GM21786 (cell line): ENCODE measurements at regions not wholly inside any gene's neighbourhood (a gene's known extent, or its start where the extent isn't known, plus 50 kb on each side); places are given as distances from the start of the nearest gene placed in this dataset.
"Not testable (repeated sequence)": the region's sequence is repeated elsewhere in the genome, so short reads cannot be mapped to it uniquely, and the experiment has no call there.

Experiments
- ATAC-seq: cut with Tn5 transposase; IDR thresholded peaks from one replicate; pipeline ENCODE4 v1.9.1; 2021; ENCODE audit not compliant: unreplicated experiment

DNA sequence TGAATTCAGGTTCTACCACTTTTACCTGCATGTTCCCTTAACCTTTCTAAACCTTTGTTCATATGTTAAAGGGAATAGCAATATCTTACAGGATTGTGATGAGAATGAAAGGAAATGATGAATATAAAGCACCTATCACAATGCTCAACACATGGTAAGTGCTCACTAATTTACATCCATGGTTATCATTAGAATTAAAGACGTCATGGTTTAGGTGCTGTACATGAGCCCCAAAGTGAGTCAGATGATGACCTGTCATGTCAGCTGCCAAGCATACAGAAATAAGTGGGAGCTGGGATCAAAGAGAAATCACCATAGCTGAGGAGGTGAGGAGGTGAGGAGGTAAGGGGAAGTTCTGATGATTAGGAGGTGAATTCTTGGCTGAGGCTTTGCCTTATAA lies 135.9 kb upstream of the ATP2B1 start:
- ATAC-seq: no peak

DNA sequence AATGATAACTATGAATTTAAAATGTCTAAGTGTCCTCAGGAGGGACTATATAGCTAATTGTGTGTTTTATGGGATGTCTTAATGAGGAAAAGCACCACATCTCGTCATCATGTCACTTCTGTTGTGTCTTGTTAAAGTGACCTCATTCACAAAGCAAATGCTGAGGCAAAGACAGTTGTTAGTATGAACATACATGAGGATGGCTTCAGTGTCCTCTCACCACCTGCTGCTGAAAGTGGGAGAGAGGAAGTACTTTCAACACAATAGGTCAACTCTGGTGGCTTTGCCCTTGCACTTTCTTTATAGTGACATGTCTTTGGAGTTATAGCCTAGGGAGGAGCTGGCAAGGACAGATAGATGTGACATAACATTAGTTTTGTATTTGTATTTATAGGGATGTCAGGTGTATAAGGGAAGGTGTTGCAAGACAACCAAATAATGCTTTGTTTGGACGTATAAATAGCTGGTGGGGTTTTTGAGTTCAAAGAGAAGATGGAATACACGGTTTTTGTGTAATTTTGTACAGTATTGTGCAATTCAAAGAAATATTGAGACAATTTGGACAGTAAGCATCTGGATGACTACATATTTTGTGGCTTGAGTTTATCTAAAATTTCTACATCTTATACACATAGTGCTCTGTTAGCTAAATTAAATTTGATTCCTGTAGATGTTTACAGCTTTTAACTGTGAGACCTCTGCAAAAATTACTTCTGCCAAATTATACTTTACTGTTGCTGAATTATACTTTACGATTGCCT lies 131.7 kb upstream of the ATP2B1 start:
- ATAC-seq: no peak

DNA sequence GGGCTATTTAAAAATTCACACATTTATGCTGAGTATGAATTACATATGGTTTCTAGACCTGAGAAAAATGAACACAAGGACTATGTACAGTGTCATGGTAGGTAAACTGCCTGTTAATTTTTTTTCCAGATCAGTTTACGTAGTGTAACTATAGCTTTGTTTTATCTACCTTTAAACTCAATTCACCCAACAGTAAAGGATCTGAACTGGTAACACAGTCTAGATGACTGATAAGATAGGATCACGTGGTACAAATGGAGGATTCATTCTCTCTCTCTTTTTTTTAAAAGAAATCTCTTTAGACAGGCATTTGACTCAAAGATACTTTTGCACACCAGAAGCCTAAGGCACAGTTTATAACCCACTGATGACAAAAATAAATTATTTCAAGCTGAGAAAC lies 130.8 kb upstream of the ATP2B1 start:
- no peak for ATAC-seq

DNA sequence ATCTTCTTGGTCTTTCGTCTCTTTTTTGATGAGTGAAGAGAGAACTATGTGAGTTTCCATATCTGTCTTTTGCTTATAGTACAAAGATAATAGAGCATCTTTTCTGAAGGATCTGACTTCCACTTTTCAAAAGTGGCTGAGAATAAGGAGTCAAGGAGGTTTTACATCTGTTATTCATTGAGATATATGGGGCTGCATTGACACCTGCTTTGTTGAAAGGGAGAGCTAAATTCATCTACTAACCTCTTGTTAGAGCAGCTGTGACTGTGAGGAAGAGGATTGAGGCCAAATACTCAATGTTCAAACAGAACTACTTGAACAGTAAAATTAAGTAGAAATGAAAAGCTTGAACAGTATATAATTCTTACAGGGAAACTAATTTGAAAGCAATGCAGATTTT lies 130.2 kb upstream of the ATP2B1 start:
- no peak for ATAC-seq

DNA sequence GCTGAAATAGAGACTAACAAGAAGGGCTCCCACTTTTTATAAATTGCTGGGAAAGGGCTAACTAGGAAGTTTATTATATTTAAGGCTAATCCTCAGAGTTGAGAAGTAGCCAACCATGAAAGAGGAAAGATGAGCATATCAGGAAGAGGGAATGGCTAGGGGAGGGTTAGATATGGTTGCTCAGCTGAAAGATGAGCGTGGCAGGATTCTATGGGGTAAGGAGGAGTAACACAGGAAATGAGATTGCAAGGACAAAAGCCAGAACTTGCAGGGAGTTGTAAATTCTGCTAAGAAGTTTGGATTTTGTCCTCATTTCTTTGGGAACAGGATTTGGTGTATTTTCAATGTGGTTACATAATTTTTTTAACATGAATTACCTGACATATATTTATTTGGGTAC lies 127.4 kb upstream of the ATP2B1 start:
- no peak for ATAC-seq

DNA sequence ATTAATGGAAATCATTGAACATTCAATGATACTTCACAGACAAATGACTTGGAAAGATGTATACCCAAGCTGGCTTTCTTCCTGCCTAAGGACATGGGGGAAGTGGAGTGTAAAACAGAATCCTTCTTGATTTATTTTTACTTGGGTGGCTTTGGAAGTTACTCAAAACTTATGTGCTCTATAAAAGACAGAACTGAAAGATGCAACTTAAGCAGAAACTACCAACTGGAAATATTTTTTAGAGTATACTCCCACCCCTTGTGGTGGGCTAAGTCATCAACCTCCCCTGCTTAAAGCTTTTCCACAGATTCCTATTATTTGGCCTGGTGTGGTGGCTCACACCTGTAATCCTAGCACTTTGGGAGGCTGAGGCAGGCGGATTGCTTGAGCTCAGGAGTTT lies 126.0 kb upstream of the ATP2B1 start:
- ATAC-seq: no peak

DNA sequence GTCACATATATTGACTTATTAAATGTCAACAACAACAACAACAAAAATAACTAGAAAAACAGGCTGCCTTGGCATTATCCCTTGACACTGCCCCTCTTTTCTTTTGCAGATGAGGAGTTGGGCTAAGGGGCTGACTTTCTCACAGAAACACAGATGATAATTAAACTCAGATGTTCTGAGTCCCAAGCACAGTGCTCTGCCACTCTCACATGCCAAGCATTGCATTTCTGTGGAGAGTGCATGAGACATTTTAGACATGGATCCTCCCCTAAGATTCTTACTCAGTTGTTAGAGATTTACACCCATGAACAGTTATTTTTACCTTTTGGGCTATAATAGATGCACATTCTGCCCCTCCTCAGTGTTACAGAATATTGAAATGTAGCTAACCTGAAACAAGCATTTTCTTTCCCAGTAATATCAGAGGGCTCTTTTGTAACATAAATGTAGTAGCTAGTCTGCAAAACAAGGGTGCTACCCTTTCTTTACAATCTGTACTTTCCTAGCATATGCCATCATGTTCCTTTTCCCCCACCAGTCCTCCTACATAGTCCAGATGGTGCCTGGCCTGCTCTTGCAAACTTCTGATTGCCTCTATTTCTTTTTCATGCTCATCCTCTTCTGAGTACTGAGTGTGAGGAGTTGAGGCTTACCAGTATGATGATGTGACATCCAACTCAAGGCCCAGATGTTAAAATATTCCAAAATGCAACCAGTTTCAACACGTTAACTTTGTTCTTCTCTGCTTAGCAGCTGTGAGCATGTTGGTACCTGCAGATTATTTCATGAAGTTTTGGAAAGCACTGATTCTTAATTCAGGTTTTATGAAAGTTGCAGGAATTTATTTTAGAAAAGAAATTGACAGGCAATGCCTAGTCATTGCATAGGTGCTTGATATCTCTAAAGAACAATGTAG lies 125.0 kb upstream of the ATP2B1 start:
- ATAC-seq: no peak

DNA sequence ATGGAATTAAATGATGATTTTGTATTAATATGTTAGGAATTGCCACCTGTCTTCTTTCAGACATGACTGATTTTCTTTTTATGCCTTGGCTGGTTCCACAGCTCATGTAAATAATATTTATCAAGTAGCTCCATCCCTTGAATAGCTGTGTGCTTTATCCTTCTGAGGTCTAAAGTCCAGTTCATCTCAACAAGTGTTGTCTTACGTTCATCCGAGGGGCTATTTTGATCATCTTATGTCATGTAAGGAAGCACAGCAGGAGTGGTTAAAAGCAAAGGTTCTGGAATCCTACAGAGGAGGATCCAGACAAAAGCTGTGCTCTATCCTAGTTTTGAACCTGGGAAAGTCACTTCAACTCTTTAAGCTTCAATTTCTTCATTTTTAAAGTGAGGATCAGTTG lies 123.7 kb upstream of the ATP2B1 start:
- no peak for ATAC-seq

DNA sequence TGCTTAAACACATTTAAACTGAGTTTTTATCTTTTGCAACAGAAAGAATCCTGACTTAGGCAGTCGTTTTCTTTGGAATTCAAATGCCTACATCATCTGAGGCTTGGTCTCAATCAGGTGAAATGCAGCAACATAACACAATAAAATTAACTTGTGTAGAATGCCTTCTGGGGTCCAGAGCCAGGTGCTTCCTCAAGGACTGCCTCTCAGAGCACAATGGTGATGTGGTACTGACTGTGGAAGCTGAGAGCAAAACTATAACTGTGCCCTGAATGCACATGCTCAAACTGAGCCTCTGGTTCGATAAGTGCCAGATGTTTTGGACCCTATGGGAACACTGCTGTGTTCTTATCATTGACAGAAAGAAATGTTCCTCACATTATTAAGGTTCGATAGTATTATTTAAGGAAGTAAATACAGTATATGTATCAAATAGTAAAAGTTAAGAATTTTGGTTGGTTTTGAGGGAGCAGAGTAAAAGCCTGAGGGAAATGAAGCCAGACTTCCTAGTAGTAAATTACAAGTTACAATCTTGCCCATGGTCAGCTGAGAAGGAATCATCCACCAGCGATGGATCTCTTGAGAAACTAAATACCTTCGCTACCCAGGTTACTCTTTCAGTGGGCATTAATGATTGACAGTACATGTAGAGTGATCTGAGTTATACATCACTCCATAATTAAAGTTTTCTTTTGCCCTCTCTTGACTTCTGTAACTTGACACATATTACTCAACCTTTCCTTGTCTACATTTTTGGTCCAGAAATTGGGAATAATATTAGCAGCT lies 122.9 kb upstream of the ATP2B1 start:
- ATAC-seq: no peak

DNA sequence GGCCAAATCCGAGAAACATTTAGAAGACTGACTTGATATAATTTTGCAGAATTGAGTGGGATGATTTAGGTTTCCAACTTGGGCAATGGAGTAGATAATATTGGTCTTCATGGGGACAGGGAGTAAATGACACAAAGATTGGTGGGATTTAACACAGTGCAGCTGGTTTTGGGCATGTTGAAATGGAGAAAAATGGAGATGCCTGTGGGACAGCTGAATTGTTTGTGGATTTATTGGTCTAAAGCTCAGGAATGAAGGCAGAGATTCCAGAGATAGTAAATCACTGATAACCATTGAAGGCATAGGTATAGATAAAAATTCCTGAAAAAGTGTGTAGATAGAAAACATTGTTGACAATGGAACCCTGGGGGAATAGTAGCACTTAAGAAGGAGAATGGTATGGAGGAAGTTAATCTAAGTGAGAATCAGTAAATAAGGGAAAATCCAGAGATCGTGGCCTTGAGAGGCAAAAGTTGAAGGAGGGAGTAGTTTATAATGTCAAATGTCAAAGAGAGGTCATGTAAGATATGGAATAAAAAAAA lies 120.9 kb upstream of the ATP2B1 start:
- no peak for ATAC-seq

DNA sequence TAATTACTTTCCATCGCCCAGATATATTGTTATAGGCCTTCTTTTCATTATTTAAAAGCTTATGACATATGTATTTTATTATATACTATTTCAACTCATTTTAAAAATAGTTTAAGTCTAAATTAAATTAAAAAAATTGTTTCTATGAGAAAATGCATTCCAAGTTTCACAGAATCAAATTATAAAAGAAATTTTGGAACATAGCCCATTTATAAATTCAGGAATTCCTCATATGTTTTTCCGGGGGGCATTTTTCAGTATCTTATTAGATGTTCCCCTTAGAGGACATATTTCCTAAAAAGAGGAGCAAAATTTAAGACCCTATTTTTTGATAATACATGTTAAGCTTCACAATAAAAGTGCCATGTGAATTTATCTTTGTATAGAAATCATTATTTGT lies 119.9 kb upstream of the ATP2B1 start:
- no peak for ATAC-seq

DNA sequence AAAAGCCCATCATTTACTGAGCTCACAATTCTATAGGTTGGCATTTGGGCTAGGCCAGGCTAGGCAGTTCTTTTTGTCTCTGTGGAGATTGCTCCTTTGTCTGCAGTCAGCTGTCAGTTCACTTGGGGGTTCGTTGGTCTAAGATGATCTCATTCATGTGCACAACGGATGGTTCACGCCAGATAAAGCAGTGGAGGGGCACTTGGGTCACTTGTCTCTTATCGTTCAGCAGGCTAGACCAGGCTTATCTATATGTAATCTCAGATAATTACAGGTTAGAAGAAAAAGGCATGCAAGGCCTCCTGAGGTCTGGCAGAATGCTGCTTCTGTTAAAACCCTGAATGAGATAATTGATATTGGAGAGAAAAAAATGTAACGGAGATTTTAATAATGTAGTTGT lies 119.0 kb upstream of the ATP2B1 start:
- no peak for ATAC-seq

DNA sequence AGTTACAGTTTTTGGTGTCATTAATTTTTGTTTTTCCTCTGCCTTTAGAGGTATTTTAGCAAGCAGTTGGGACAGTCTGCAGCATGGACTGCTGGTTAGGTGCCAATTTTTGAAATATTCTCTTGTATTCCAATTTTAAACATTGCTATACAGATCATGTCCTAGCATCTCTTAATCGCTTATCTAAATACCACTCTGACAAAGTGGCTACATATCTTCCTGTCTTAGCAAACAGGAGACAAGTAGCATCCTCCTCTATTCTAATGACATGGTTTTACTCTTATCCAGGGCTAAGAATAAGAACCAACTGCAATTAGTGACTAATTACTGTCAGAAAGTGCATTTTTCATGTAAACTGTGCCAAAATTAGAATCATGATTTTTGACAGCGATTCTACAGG lies 117.8 kb upstream of the ATP2B1 start:
- no peak for ATAC-seq

DNA sequence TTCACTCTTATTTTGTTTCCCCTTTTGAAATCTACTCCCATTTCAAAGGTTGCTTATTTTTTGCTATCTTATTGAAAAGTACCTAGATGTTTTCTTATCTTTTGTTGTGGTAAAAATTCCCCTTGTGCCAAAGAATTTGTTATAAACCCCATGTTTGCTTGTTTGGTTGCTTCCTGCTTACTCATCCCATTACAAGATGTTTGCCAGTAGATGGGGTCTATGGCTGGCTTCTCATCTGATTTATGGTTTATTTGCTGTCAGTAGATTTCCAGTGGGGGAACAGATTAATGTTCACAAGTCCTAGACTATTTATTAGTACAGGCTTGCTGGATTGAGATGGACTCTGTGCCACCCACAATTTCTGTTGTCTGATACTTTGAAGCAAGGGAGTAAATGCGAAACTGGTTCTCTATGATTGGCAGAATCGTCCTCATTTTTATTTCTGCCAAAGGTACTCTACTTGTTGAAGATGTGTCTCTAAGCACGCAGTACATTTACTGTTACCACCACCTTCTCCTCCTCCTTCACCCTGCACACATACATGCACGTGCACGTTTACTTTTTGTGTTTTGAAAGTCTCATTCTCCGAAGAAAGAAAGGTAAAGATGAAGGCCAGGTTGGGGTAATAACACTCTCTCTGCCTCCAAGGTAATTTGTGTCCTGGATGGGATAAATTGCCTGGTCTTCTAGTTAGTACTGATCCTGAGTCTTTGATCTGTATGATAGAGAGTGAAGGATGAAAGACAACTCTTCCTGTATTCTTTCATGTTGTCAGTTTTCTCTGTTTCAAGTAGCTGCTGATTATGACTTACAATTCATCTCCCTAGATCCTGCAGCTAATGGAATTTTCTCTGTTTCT lies 117.2 kb upstream of the ATP2B1 start:
- ATAC-seq: peak; percentile 49

DNA sequence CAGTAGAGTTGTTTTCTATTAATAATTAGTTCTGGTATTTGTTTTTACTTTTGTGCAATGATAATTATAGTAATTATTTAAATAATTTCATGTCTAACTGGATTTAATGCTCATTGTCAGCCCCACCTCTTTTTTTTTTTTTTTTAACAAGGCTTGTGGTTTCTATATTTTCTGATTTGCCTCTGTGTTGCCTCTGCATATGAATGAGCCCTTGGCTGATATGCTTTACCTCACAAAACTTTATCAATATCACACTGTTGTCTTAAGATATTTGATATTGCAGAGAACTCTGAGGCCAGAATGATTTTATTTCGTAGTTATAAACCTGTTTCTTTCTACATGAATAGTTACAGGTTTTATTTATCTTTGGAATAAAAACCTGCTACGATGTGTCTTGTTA lies 116.2 kb upstream of the ATP2B1 start:
- no peak for ATAC-seq

DNA sequence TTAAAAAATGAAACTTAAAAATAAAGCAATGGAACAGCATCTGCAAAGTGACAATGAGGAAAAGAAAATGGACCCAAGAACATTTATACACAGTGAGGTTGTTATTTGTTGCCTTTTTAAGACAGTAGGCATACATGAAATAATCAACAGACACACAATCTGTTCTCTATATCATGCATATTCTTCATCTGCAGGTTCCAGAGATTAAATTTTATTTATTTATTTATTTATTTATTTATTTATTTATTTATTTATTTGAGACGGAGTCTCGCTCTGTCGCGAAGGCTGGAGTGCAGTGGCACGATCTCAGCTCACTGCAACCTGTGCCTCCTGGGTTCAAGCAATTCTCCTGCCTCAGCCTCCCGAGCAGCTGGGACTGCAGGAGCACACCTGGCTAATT lies 114.4 kb upstream of the ATP2B1 start:
- ATAC-seq: not testable (repeated sequence)

DNA sequence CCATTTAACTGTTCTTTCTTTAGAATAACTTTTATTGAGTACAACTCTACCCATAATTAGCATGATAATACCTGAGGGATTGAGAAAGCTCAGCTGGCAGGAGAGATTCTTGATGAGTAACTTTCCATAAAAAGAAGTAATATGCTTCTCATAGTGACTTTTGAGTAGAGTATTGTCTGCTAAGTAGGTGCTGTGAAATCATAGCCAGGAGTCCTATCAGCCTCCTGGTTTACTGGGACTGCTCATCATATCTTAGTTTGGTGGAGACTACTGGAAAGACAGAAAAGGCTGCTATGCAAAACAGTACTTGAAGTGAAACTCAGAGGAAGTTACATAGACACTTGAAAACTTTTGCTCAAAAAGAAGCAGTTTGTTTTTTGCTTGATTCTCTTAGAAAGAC lies 113.3 kb upstream of the ATP2B1 start:
- peak; percentile 47 for ATAC-seq

DNA sequence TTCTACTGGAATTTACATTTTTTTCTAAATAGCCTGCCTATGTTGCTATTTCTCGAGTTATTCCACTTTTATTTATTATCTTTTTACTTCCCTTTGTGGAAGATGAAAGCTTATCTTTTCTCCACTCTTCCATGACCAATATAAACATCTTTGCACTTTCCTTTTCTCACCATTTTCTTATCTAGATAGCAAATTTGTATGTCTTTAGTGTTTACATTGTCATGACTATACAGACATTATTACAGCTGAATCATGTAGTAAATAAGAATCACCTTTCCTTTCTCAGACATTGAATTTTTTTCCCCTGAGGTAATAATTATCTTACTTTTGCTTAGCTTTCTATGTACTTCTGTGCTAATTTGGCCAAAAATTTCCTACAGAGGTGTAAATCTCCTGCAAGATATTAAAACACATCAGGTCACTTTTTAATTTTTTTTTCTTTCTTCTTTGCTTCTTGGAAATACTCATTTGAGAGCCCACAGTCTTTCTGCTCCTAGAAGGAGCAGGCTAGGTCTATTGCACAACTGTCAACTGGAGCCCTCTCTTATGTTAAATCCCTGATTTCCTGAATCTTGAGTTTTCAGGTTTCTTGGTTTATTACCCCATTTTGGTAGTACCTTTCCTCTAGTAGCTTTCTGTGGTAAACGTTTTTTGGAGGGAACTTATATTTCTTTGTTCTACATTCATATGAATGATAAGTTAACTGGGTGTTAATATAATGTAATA lies 109.0 kb upstream of the ATP2B1 start:
- ATAC-seq: no peak

DNA sequence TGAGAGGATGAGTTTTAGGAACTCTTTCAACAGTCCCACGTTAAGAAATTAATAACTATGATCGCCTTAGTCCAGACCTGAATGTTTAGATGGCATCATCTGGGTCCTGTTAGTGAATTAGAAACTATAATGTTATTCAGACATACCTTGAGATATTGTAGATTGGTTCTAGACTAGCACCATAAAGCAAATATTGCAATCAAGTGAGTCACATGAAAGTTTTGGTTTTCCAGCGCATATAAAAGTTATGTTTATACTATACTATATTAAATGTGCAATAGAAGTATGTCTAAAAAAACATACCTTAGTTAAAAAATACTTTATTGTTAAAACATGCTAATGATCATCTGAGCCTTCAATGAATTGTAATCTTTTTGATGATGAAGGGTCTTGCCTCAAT lies 106.6 kb upstream of the ATP2B1 start:
- no peak for ATAC-seq

DNA sequence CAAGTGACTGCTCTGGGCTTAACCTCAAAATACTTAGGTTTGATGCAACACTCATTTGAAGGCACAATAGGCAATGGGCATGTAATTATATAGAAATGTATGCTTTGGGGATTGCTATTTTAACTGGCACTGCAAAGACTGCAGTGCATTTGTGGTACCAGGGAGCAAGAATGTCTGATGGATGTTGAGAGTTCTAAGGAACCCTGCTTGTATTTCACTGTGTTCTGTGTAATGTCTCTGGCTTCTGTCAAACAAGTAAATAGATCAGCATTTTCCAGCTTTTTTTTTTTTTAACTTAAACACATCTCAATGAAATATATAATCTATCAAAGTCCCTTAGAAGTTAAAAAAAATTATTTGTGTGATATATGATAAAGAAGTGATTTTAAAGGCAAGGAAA lies 94.8 kb upstream of the ATP2B1 start:
- ATAC-seq: no peak
